ENCODE measurements at regions not wholly inside any gene's neighbourhood (a gene's known extent, or its start where the extent isn't known, plus 50 kb on each side); places are given as distances from the start of the nearest gene placed in this dataset.

DNA sequence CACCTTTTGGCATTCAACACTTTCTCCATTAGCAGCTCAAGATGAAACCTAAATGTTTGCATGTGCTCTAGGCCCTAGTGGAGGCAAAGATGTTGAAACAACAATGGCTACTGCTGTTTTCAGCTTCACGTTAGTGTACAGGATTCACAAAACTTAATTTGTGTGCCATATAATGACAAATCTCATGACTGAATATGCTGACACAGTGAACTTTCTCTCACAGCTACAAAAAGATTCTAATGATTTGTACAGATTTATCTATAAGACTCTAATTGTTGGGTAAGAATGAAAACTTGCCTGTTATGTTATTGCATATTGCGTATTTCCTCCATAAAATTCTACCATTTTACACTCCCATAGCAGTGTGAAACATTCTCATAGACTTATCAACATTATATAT lies 97.5 kb downstream of the CETN3 start:
- TF ChIP-seq YY1 (IDR thresholded peaks at IDR 0.05; ENCODE audit: insufficient read depth, insufficient read length), result no peak
- no peak for TF ChIP-seq ZNF274 (IDR thresholded peaks at IDR 0.05; ENCODE audit: low read depth, low read length)
- TF ChIP-seq SUZ12 (IDR thresholded peaks at IDR 0.05; ENCODE audit: extremely low read depth, insufficient read depth, insufficient read length), result no peak
- Histone ChIP-seq H3K4me3 (ENCODE audit: insufficient read length, low read depth) (no peak overlapping the region), H3K4me1 (ENCODE audit: insufficient read depth, insufficient read length) (no peaks in the 10 kb centered on the region), H3K9ac (ENCODE audit: insufficient read length, low read depth) (no peak overlapping the region), H3K9me3 (ENCODE audit: insufficient read depth, low read length) (no peaks in the 10 kb centered on the region), H3K27me3 (ENCODE audit: insufficient read depth, insufficient read length) (no peaks in the 10 kb centered on the region), H3K36me3 (ENCODE audit: insufficient read depth, insufficient read length, low read length) (no peaks in the 10 kb centered on the region)
- DNase-seq (ENCODE audit: low read depth, low spot score), result no peak

DNA sequence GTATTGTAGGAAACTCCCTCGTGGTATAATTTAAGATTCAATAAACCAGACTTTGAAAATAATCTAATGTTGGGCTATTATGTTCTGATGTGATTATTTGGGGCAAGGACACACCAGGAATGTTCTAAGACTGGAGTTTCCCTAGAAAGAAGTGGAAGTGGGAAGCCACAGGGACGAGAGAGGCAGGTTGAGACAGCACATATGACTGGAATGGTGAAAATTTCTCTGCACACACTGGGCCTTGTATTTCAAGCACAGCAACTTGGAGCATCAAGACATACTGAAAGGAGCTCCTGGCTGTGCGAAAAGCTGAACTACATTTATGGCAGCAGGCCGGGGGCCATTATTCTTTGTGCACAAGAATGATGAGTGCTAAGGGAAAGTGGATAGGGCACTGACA lies 98.2 kb downstream of the CETN3 start:
- Histone ChIP-seq H3K9ac (ENCODE audit: insufficient read length, low read depth) (no peak overlapping the region), H3K36me3 (ENCODE audit: insufficient read depth, insufficient read length, low read length) (no peaks in the 10 kb centered on the region), H3K4me3 (ENCODE audit: insufficient read length, low read depth) (no peak overlapping the region), H3K4me1 (ENCODE audit: insufficient read depth, insufficient read length) (no peaks in the 10 kb centered on the region), H3K9me3 (ENCODE audit: insufficient read depth, low read length) (no peaks in the 10 kb centered on the region), H3K27me3 (ENCODE audit: insufficient read depth, insufficient read length) (no peaks in the 10 kb centered on the region)
- TF ChIP-seq YY1 (IDR thresholded peaks at IDR 0.05; ENCODE audit: insufficient read depth, insufficient read length), result no peak
- no peak for TF ChIP-seq SUZ12 (IDR thresholded peaks at IDR 0.05; ENCODE audit: extremely low read depth, insufficient read depth, insufficient read length)
- no peak for TF ChIP-seq ZNF274 (IDR thresholded peaks at IDR 0.05; ENCODE audit: low read depth, low read length)
- no peak for DNase-seq (ENCODE audit: low read depth, low spot score)

DNA sequence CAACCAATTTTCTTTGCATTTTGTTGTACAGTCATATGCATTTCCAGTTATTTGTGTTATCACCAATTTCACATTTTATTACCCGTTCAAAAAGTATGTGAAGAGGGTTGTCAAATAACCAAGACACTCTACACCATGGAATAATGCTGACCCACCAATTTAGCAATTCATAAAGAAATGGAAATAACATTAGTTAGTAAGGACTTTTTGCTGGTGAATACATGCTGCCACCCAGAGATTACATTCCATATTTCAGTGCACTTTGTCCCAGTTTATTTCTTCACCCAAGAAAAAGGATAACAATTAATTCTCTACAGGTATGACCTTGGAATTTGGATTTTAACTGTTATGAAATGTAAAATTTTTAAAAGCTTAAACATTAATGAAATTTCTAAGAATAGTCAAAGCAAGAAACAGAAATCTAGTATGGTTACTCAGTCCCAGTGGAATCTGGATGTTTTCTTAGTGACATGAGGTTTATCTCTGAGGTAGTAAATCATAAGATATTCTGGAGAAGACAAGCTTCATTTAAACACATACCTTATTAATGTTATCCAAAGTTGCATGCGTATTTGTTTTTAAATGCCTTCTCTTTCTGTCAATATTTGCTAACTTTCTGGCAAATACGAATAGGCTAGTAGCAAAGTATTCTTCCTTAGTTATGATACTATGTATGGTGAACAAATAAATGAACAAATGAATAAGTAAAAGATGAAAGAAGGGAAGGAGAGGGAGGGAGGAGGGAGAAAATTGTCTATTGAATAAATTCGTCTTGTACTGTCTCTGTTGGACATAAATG lies 100.6 kb downstream of the CETN3 start:
- no peak overlapping the region for H3K4me3 ChIP-seq (ENCODE audit: insufficient read length, low read depth)
- H3K9ac ChIP-seq (ENCODE audit: insufficient read length, low read depth), result no peak overlapping the region
- no peak for TF ChIP-seq YY1 (IDR thresholded peaks at IDR 0.05; ENCODE audit: insufficient read depth, insufficient read length)
- no peak for TF ChIP-seq ZNF274 (IDR thresholded peaks at IDR 0.05; ENCODE audit: low read depth, low read length)
- no peak for TF ChIP-seq SUZ12 (IDR thresholded peaks at IDR 0.05; ENCODE audit: extremely low read depth, insufficient read depth, insufficient read length)
- no peak for DNase-seq (ENCODE audit: low read depth, low spot score)
- no peaks in the 10 kb centered on the region for H3K36me3 ChIP-seq (ENCODE audit: insufficient read depth, insufficient read length, low read length)
- no peaks in the 10 kb centered on the region for H3K9me3 ChIP-seq (ENCODE audit: insufficient read depth, low read length)
- no peaks in the 10 kb centered on the region for H3K27me3 ChIP-seq (ENCODE audit: insufficient read depth, insufficient read length)
- no peaks in the 10 kb centered on the region for H3K4me1 ChIP-seq (ENCODE audit: insufficient read depth, insufficient read length)

DNA sequence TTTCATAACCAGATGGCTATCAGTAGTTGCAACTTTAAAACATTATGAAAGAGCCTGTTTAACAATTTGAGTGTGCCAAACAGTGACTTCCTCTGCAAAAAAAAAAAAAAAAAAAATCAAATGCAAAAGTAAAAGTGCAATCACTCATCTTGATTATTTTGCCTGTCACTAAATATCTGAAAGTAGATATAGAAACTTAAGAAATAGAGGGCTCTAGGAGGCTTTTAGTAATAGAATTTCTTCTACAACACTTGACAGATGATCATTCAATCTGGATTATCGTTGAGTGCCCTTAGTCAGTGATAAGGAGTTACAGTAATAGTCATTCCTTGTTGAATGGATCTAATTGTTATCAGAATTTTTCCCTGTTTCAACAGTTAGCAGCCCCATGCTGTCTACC lies 101.8 kb downstream of the CETN3 start:
- Histone ChIP-seq H3K4me3 (ENCODE audit: insufficient read length, low read depth) (no peak overlapping the region), H3K27me3 (ENCODE audit: insufficient read depth, insufficient read length) (no peaks in the 10 kb centered on the region), H3K36me3 (ENCODE audit: insufficient read depth, insufficient read length, low read length) (no peaks in the 10 kb centered on the region), H3K4me1 (ENCODE audit: insufficient read depth, insufficient read length) (no peaks in the 10 kb centered on the region), H3K9me3 (ENCODE audit: insufficient read depth, low read length) (no peaks in the 10 kb centered on the region), H3K9ac (ENCODE audit: insufficient read length, low read depth) (no peak overlapping the region)
- DNase-seq (ENCODE audit: low read depth, low spot score), result no peak
- TF ChIP-seq SUZ12 (IDR thresholded peaks at IDR 0.05; ENCODE audit: extremely low read depth, insufficient read depth, insufficient read length) (no peak), ZNF274 (IDR thresholded peaks at IDR 0.05; ENCODE audit: low read depth, low read length) (no peak), YY1 (IDR thresholded peaks at IDR 0.05; ENCODE audit: insufficient read depth, insufficient read length) (no peak)

DNA sequence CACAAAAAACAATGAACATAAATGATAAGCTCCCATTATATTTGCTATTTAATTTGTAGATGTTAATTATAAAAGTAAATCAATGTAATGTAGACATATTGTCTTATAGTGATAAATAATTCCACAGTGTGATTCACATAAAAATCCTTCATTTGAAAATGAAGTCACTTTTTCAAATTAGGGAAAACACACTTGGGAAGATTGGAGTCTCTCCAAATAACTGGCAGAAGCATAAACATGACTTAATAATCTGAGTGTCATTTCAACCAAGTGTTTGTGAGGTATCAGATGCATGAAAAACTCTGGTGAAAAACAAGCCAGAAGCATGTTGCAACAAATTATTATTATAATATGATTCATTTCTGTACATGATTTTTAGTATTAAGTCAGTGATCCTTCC lies 102.2 kb downstream of the CETN3 start:
- Histone ChIP-seq H3K9ac (ENCODE audit: insufficient read length, low read depth) (no peak overlapping the region), H3K27me3 (ENCODE audit: insufficient read depth, insufficient read length) (no peaks in the 10 kb centered on the region), H3K9me3 (ENCODE audit: insufficient read depth, low read length) (no peaks in the 10 kb centered on the region), H3K36me3 (ENCODE audit: insufficient read depth, insufficient read length, low read length) (no peaks in the 10 kb centered on the region), H3K4me1 (ENCODE audit: insufficient read depth, insufficient read length) (no peaks in the 10 kb centered on the region), H3K4me3 (ENCODE audit: insufficient read length, low read depth) (no peak overlapping the region)
- TF ChIP-seq YY1 (IDR thresholded peaks at IDR 0.05; ENCODE audit: insufficient read depth, insufficient read length) (no peak), SUZ12 (IDR thresholded peaks at IDR 0.05; ENCODE audit: extremely low read depth, insufficient read depth, insufficient read length) (no peak), ZNF274 (IDR thresholded peaks at IDR 0.05; ENCODE audit: low read depth, low read length) (no peak)
- DNase-seq (ENCODE audit: low read depth, low spot score), result no peak

DNA sequence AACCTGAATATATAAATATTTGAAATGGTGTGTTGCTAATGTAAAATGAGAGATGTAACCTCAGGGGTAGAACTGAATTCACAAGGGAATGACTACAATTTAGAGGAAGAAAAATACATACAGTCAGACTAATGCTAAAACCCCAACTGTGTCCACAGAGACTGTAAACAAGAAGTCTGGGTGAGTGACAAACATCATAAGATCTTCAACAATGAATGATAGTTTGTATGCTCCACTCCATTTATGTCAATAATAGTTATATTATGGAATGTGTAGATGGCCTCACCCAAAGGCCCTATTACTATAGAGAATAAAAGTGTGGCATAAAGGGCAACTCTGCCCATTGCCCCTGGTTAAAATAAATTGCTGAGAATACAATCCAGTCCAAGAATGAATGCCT lies 102.9 kb downstream of the CETN3 start:
- Histone ChIP-seq H3K9me3 (ENCODE audit: insufficient read depth, low read length) (no peaks in the 10 kb centered on the region), H3K9ac (ENCODE audit: insufficient read length, low read depth) (no peak overlapping the region), H3K4me3 (ENCODE audit: insufficient read length, low read depth) (no peak overlapping the region), H3K4me1 (ENCODE audit: insufficient read depth, insufficient read length) (no peaks in the 10 kb centered on the region), H3K27me3 (ENCODE audit: insufficient read depth, insufficient read length) (no peaks in the 10 kb centered on the region), H3K36me3 (ENCODE audit: insufficient read depth, insufficient read length, low read length) (no peaks in the 10 kb centered on the region)
- TF ChIP-seq ZNF274 (IDR thresholded peaks at IDR 0.05; ENCODE audit: low read depth, low read length), result no peak
- TF ChIP-seq YY1 (IDR thresholded peaks at IDR 0.05; ENCODE audit: insufficient read depth, insufficient read length), result no peak
- TF ChIP-seq SUZ12 (IDR thresholded peaks at IDR 0.05; ENCODE audit: extremely low read depth, insufficient read depth, insufficient read length), result no peak
- DNase-seq (ENCODE audit: low read depth, low spot score), result no peak

DNA sequence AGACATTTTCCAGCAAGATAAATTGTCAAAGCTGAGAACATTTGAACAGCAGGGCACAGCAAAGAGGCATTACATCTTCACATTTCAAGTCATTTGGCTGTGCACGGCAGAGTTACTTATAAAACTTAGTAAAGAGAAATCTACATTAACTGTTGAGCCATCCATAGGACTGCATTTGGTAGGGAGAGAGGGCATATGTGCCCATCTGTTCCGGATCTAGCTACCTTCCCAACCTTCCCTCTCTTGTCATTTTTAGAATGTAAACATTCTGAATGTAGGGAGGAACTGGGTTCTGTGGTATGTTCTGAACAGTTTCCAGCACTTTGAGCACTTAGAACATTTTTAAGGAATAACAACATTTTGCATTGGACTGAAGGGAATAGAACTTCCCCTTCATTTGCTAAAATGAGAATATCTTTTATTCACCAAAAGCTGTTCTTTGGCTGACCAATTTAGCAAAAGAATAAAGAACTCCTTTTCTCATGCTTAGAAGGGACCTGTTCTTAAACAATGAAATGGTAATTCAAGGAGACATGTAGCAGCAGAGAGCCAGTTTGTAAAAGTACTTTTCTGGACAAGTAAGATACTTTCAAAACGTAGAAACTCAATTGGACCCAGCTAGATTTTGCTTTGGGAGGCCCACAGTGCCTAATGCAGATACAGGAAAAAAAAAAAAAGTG lies 104.4 kb downstream of the CETN3 start:
- TF ChIP-seq ZNF274 (IDR thresholded peaks at IDR 0.05; ENCODE audit: low read depth, low read length) (no peak), SUZ12 (IDR thresholded peaks at IDR 0.05; ENCODE audit: extremely low read depth, insufficient read depth, insufficient read length) (no peak), YY1 (IDR thresholded peaks at IDR 0.05; ENCODE audit: insufficient read depth, insufficient read length) (no peak)
- Histone ChIP-seq H3K9me3 (ENCODE audit: insufficient read depth, low read length) (no peaks in the 10 kb centered on the region), H3K27me3 (ENCODE audit: insufficient read depth, insufficient read length) (no peaks in the 10 kb centered on the region), H3K36me3 (ENCODE audit: insufficient read depth, insufficient read length, low read length) (no peaks in the 10 kb centered on the region), H3K9ac (ENCODE audit: insufficient read length, low read depth) (no peak overlapping the region), H3K4me3 (ENCODE audit: insufficient read length, low read depth) (no peak overlapping the region), H3K4me1 (ENCODE audit: insufficient read depth, insufficient read length) (no peaks in the 10 kb centered on the region)
- DNase-seq (ENCODE audit: low read depth, low spot score), result no peak

Data from NT2/D1 (cell line).